ENCODE measurements at regions not wholly inside any gene's neighbourhood (a gene's known extent, or its start where the extent isn't known, plus 50 kb on each side); places are given as distances from the start of the nearest gene placed in this dataset.

DNA sequence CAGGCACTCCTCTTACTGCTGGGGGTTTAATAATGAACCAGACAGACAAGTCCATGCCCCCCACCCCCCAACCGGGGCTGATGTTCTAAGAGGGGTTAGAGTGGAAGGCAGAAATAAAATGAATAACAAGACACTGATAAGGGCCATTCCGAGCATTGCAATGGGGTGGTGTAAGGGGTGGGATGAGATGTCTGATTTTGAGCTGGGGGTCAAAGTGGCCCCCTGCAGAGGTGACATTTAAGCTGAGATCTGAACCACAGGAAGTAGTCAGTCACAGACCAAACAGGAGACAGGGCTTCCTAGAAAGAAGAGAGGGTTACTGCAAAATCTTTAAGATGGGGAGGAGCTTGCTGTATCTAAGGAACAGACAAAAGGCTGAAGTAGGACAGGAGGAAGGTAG, 180.6 kb upstream of the SH3BP4 start:
- TF ChIP-seq EP300 (IDR thresholded peaks at IDR 0.05; ENCODE audit: borderline replicate concordance): no peak
- TF ChIP-seq TEAD4 (IDR thresholded peaks at IDR 0.05): no peak
- TF ChIP-seq CREB1 (IDR thresholded peaks at IDR 0.05; ENCODE audit: low read depth): no peak
- no peak for TF ChIP-seq EGR1 (IDR thresholded peaks at IDR 0.05)
- no peak for TF ChIP-seq ZBTB7A (IDR thresholded peaks at IDR 0.05; ENCODE audit: low read depth)
- TF ChIP-seq, protein P1, sequence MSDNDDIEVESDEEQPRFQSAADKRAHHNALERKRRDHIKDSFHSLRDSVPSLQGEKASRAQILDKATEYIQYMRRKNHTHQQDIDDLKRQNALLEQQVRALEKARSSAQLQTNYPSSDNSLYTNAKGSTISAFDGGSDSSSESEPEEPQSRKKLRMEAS (IDR thresholded peaks at IDR 0.05): no peak
- no peak for TF ChIP-seq CEBPB (IDR thresholded peaks at IDR 0.05)
- TF ChIP-seq YY1 (IDR thresholded peaks at IDR 0.05; ENCODE audit: low read depth): no peak
- TF ChIP-seq RAD21 (IDR thresholded peaks at IDR 0.05; ENCODE audit: low read depth): no peak
- TF ChIP-seq, protein P2, sequence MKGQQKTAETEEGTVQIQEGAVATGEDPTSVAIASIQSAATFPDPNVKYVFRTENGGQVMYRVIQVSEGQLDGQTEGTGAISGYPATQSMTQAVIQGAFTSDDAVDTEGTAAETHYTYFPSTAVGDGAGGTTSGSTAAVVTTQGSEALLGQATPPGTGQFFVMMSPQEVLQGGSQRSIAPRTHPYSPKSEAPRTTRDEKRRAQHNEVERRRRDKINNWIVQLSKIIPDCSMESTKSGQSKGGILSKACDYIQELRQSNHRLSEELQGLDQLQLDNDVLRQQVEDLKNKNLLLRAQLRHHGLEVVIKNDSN (IDR thresholded peaks at IDR 0.05): no peak
- no peak for TF ChIP-seq TCF12 (IDR thresholded peaks at IDR 0.05; ENCODE audit: low read depth)
- TF ChIP-seq, protein P3, sequence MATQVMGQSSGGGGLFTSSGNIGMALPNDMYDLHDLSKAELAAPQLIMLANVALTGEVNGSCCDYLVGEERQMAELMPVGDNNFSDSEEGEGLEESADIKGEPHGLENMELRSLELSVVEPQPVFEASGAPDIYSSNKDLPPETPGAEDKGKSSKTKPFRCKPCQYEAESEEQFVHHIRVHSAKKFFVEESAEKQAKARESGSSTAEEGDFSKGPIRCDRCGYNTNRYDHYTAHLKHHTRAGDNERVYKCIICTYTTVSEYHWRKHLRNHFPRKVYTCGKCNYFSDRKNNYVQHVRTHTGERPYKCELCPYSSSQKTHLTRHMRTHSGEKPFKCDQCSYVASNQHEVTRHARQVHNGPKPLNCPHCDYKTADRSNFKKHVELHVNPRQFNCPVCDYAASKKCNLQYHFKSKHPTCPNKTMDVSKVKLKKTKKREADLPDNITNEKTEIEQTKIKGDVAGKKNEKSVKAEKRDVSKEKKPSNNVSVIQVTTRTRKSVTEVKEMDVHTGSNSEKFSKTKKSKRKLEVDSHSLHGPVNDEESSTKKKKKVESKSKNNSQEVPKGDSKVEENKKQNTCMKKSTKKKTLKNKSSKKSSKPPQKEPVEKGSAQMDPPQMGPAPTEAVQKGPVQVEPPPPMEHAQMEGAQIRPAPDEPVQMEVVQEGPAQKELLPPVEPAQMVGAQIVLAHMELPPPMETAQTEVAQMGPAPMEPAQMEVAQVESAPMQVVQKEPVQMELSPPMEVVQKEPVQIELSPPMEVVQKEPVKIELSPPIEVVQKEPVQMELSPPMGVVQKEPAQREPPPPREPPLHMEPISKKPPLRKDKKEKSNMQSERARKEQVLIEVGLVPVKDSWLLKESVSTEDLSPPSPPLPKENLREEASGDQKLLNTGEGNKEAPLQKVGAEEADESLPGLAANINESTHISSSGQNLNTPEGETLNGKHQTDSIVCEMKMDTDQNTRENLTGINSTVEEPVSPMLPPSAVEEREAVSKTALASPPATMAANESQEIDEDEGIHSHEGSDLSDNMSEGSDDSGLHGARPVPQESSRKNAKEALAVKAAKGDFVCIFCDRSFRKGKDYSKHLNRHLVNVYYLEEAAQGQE (IDR thresholded peaks at IDR 0.05; ENCODE audit: low read depth): no peak
- no peak for TF ChIP-seq TAF1 (IDR thresholded peaks at IDR 0.05; ENCODE audit: low read depth)
- TF ChIP-seq FOXM1 (IDR thresholded peaks at IDR 0.05; ENCODE audit: borderline replicate concordance, low read depth): no peak
- TF ChIP-seq NFIC (IDR thresholded peaks at IDR 0.05): no peak

DNA sequence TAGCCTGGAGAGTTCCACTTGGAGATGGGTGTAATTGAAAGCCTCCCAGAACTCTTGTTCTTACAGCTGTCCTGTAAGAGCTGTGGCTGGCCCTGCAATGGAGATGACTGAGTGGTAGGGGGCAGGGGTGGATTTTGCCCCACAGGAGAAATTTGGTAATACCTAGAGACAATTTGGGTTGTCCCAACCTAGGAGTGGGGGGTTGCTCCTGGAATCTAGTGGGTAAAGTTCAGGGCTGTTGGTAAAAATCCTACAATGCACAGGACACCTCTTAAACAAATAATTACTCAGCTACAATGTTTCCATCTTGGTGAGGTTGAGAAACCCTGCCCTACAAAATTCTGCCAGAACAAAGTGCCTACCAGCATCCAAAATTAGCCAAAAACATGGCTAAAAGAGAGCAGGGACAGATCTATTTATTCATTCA, 181.1 kb upstream of the SH3BP4 start:
- TF ChIP-seq TEAD4 (IDR thresholded peaks at IDR 0.05): no peak
- TF ChIP-seq, protein P3 (IDR thresholded peaks at IDR 0.05; ENCODE audit: low read depth): no peak
- TF ChIP-seq TCF12 (IDR thresholded peaks at IDR 0.05; ENCODE audit: low read depth): no peak
- TF ChIP-seq EGR1 (IDR thresholded peaks at IDR 0.05): no peak
- no peak for TF ChIP-seq RAD21 (IDR thresholded peaks at IDR 0.05; ENCODE audit: low read depth)
- TF ChIP-seq, protein P2 (IDR thresholded peaks at IDR 0.05): no peak
- TF ChIP-seq, protein P1 (IDR thresholded peaks at IDR 0.05): no peak
- no peak for TF ChIP-seq ZBTB7A (IDR thresholded peaks at IDR 0.05; ENCODE audit: low read depth)
- no peak for TF ChIP-seq FOXM1 (IDR thresholded peaks at IDR 0.05; ENCODE audit: borderline replicate concordance, low read depth)
- no peak for TF ChIP-seq NFIC (IDR thresholded peaks at IDR 0.05)
- TF ChIP-seq CREB1 (IDR thresholded peaks at IDR 0.05; ENCODE audit: low read depth): no peak
- no peak for TF ChIP-seq TAF1 (IDR thresholded peaks at IDR 0.05; ENCODE audit: low read depth)
- no peak for TF ChIP-seq CEBPB (IDR thresholded peaks at IDR 0.05)
- TF ChIP-seq YY1 (IDR thresholded peaks at IDR 0.05; ENCODE audit: low read depth): no peak
- TF ChIP-seq EP300 (IDR thresholded peaks at IDR 0.05; ENCODE audit: borderline replicate concordance): no peak

DNA sequence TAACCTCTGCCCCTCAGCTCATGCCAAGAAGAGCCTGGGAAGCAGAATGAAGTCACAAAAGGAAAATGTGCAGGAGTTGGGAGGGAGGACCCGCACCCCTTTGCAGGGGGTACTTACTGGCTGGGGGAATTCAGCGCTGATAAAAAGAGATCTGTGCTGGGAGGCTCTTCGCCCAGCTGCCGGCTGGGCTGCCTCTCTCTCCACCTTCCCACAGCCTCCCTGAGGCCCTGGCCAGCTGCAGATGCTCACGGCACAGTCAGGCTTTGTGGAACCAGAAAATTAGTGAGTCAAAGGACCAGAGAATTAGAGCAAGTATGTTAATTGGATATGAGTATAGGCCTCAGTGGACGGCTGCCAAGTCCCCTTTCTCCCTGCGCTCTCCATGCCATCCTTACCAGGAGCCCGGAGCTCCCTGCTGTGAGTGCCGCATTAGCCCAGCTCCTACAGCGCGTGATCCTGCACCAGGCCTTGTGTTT, 181.7 kb upstream of the SH3BP4 start:
- TF ChIP-seq TEAD4 (IDR thresholded peaks at IDR 0.05): 0 out of 2 replicates have a peak, but pooled peaks have one; percentile 7
- no peak for TF ChIP-seq FOXM1 (IDR thresholded peaks at IDR 0.05; ENCODE audit: borderline replicate concordance, low read depth)
- TF ChIP-seq TAF1 (IDR thresholded peaks at IDR 0.05; ENCODE audit: low read depth): no peak
- TF ChIP-seq NFIC (IDR thresholded peaks at IDR 0.05): peak; percentile 46; the same call in 1 of the 2 replicates
- TF ChIP-seq, protein P1 (IDR thresholded peaks at IDR 0.05): no peak
- no peak for TF ChIP-seq EP300 (IDR thresholded peaks at IDR 0.05; ENCODE audit: borderline replicate concordance)
- no peak for TF ChIP-seq CEBPB (IDR thresholded peaks at IDR 0.05)
- TF ChIP-seq RAD21 (IDR thresholded peaks at IDR 0.05; ENCODE audit: low read depth): no peak
- TF ChIP-seq, protein P2 (IDR thresholded peaks at IDR 0.05): no peak
- TF ChIP-seq TCF12 (IDR thresholded peaks at IDR 0.05; ENCODE audit: low read depth): no peak
- TF ChIP-seq CREB1 (IDR thresholded peaks at IDR 0.05; ENCODE audit: low read depth): no peak
- TF ChIP-seq YY1 (IDR thresholded peaks at IDR 0.05; ENCODE audit: low read depth): no peak

DNA sequence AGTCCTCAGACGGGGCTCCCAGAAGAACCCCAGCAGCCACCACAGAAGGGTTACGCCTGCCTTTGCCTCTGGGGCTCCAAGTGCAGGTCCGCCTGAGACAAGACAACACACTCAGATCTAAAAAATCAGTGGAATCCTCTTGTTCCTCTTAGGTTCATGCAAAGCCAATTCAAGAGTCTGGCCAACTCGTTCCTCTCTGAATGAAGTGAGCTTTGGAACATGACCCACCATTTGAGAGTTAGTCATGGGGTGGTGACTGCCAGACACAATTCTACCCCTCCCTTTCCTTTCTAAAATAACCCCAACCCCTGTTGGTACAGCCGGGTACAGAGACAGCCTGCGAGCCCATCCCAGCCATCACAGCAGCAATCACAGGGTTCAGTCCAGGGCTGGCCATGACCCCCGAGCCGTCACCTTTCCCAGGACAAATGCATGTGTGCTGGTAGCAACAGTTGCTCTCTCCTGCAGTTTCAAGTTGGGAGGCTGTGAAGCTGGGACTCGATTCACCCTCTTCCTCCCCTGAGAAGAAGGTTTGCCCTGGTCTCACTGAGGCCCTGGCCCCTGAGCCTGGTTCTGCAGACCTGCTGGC, 183.1 kb upstream of the SH3BP4 start:
- no peak for TF ChIP-seq FOXM1 (IDR thresholded peaks at IDR 0.05; ENCODE audit: borderline replicate concordance, low read depth)

DNA sequence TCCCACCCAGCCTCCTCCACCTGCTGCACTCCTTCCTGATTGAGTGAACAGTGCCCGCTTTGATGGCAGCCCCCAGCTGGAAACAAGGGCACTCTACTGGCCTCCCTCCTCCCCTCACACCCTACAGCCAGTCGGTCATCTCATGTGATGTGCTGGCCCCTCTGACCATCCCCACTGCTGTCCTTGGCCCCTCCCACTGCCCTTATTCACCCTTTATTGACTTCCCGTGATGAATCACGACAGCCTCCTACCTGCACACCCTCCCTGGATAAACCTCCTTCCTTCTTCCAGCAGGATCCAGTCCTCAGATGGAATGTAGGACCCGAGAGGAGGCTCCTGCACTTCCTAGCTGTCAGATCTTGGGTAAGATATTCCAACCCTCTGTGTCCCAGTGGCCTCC, 186.5 kb upstream of the SH3BP4 start:
- TF ChIP-seq FOXM1 (IDR thresholded peaks at IDR 0.05; ENCODE audit: borderline replicate concordance, low read depth) (no peak), TAF1 (IDR thresholded peaks at IDR 0.05; ENCODE audit: low read depth) (no peak), TEAD4 (IDR thresholded peaks at IDR 0.05) (no peak), ZBTB7A (IDR thresholded peaks at IDR 0.05; ENCODE audit: low read depth) (no peak), TCF12 (IDR thresholded peaks at IDR 0.05; ENCODE audit: low read depth) (no peak), CREB1 (IDR thresholded peaks at IDR 0.05; ENCODE audit: low read depth) (no peak), CEBPB (IDR thresholded peaks at IDR 0.05) (no peak), EGR1 (IDR thresholded peaks at IDR 0.05) (no peak), EP300 (IDR thresholded peaks at IDR 0.05; ENCODE audit: borderline replicate concordance) (no peak), YY1 (IDR thresholded peaks at IDR 0.05; ENCODE audit: low read depth) (no peak), RAD21 (IDR thresholded peaks at IDR 0.05; ENCODE audit: low read depth) (no peak), NFIC (IDR thresholded peaks at IDR 0.05) (no peak)
- TF ChIP-seq, protein P1 (IDR thresholded peaks at IDR 0.05): no peak
- TF ChIP-seq, protein P3 (IDR thresholded peaks at IDR 0.05; ENCODE audit: low read depth): no peak
- TF ChIP-seq, protein P2 (IDR thresholded peaks at IDR 0.05): no peak
